ENCODE measurements at regions not wholly inside any gene's neighbourhood (a gene's known extent, or its start where the extent isn't known, plus 50 kb on each side); places are given as distances from the start of the nearest gene placed in this dataset.

DNA sequence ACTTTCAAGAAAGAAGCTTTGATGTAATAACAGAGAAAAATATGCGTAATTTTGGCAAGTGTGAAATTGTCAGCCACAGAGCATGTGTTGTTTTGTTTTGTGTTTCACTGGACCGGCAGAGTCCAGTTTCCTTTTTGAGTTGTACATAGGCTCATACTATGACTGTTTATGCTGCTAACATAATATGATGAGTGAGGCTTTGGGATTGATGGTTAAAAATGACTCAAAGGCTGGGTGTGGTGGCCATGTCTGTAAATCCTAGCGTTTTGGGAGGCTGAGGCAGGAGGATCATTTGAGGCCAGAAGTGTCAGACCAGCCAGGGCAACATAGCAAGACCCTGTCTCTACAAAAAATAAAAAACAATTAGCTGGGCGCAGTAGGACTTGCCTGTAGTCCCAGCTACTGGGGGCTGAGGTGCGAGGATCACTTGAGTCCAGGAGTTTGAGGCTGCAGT lies 487.9 kb downstream of the PCNX1 start:
- Histone ChIP-seq H3K9ac (ENCODE audit: low read depth, low read length, poor library complexity, severe bottlenecking) (no peak overlapping the region), H3K27me3 (ENCODE audit: insufficient read depth, low read length, poor library complexity, severe bottlenecking) (no peaks in the 10 kb centered on the region), H3K79me2 (ENCODE audit: insufficient read depth, low read length) (peaks cover 94% of the 10 kb centered on the region), H3K4me2 (ENCODE audit: low read depth, low read length, poor library complexity, severe bottlenecking) (no peak overlapping the region), H2AFZ (ENCODE audit: low read length) (no peak overlapping the region), H3K4me3 (ENCODE audit: low read length, poor library complexity, severe bottlenecking) (no peak overlapping the region), H3K9me2 (replicated peaks; ENCODE audit: low read depth, low read length) (no peaks in the 10 kb centered on the region), H4K20me1 (ENCODE audit: insufficient read depth, low read length, poor library complexity, severe bottlenecking) (peaks cover 32% of the 10 kb centered on the region), H3K9me3 (ENCODE audit: insufficient read depth, low read depth, low read length) (no peaks in the 10 kb centered on the region), H3K4me1 (ENCODE audit: insufficient read depth, low read length, poor library complexity, severe bottlenecking) (peaks cover 25% of the 10 kb centered on the region), H3K36me3 (ENCODE audit: insufficient read depth, low read length) (no peaks in the 10 kb centered on the region), H3F3A (ENCODE audit: low read depth) (no peaks in the 10 kb centered on the region)
- no peak for TF ChIP-seq EZH2phosphoT487 (IDR thresholded peaks at IDR 0.05; ENCODE audit: borderline replicate concordance)
- TF ChIP-seq, protein P1, sequence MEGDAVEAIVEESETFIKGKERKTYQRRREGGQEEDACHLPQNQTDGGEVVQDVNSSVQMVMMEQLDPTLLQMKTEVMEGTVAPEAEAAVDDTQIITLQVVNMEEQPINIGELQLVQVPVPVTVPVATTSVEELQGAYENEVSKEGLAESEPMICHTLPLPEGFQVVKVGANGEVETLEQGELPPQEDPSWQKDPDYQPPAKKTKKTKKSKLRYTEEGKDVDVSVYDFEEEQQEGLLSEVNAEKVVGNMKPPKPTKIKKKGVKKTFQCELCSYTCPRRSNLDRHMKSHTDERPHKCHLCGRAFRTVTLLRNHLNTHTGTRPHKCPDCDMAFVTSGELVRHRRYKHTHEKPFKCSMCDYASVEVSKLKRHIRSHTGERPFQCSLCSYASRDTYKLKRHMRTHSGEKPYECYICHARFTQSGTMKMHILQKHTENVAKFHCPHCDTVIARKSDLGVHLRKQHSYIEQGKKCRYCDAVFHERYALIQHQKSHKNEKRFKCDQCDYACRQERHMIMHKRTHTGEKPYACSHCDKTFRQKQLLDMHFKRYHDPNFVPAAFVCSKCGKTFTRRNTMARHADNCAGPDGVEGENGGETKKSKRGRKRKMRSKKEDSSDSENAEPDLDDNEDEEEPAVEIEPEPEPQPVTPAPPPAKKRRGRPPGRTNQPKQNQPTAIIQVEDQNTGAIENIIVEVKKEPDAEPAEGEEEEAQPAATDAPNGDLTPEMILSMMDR (conservative IDR thresholded peaks at IDR 0.05; ENCODE audit: low read length): no peak

DNA sequence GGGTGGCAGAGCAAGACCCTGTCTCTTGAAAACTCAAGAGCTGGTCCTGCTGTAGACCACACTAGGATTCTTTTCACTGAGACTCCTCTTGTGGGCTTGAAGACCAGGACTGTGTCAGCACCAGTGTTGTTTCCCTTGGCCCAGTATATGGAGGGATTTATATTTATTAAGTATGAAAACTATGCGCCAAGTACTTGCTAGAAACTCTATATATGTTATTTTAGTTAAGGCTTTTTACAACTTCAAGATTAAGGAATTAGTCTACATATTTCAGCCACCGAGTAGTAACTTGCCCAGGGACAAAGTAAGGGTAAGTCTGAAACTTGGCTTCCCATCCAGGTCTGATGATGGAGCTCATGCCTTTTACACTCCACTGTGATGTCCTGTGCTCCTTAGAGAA lies 488.4 kb downstream of the PCNX1 start:
- H3K9me2 ChIP-seq (replicated peaks; ENCODE audit: low read depth, low read length): no peaks in the 10 kb centered on the region
- H2AFZ ChIP-seq (ENCODE audit: low read length): no peak overlapping the region
- H3K4me1 ChIP-seq (ENCODE audit: insufficient read depth, low read length, poor library complexity, severe bottlenecking): peaks cover 24% of the 10 kb centered on the region
- no peak overlapping the region for H3K4me3 ChIP-seq (ENCODE audit: low read length, poor library complexity, severe bottlenecking)
- H3K79me2 ChIP-seq (ENCODE audit: insufficient read depth, low read length): peaks cover 92% of the 10 kb centered on the region
- TF ChIP-seq, protein P1 (conservative IDR thresholded peaks at IDR 0.05; ENCODE audit: low read length): no peak
- TF ChIP-seq EZH2phosphoT487 (IDR thresholded peaks at IDR 0.05; ENCODE audit: borderline replicate concordance): no peak
- no peaks in the 10 kb centered on the region for H3K9me3 ChIP-seq (ENCODE audit: insufficient read depth, low read depth, low read length)
- H3K36me3 ChIP-seq (ENCODE audit: insufficient read depth, low read length): no peaks in the 10 kb centered on the region
- no peaks in the 10 kb centered on the region for H3F3A ChIP-seq (ENCODE audit: low read depth)
- H3K4me2 ChIP-seq (ENCODE audit: low read depth, low read length, poor library complexity, severe bottlenecking): no peak overlapping the region
- H3K9ac ChIP-seq (ENCODE audit: low read depth, low read length, poor library complexity, severe bottlenecking): no peak overlapping the region
- H3K27me3 ChIP-seq (ENCODE audit: insufficient read depth, low read length, poor library complexity, severe bottlenecking): no peaks in the 10 kb centered on the region
- H4K20me1 ChIP-seq (ENCODE audit: insufficient read depth, low read length, poor library complexity, severe bottlenecking): peaks cover 27% of the 10 kb centered on the region

DNA sequence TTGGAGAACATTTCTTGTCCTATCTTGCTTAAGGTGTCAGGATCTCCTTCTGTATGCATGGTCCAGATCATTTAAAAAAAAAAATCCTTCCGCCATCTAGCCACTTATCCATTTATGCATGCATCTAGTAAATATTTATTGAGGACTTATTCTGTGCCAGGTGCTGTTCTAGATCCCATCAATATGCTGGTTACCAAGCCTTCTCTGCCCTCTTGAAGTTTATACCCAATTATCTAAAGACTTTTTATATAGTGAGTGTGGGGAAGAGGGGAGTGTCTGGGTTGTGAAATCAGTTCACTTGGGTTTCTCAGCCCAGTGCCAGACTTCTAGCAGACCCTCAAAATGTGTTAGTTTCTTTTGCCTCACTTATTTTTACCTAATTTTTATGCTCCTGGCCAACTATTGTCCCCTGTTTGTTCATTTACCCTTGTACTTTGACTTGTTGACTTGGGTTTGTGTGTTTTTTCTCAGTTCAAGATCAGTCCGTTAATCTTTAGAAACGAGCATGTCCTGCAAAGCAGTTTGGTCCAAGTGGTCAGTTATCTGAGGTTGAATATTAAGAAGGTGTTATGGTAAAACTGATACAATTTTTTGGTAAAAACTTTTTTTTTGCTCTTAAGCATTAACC lies 488.9 kb downstream of the PCNX1 start:
- H4K20me1 ChIP-seq (ENCODE audit: insufficient read depth, low read length, poor library complexity, severe bottlenecking): peaks cover 26% of the 10 kb centered on the region
- H3K9me2 ChIP-seq (replicated peaks; ENCODE audit: low read depth, low read length): no peaks in the 10 kb centered on the region
- H3K79me2 ChIP-seq (ENCODE audit: insufficient read depth, low read length): peaks cover 93% of the 10 kb centered on the region
- H3K27me3 ChIP-seq (ENCODE audit: insufficient read depth, low read length, poor library complexity, severe bottlenecking): no peaks in the 10 kb centered on the region
- H3K4me2 ChIP-seq (ENCODE audit: low read depth, low read length, poor library complexity, severe bottlenecking): no peak overlapping the region
- H3K9me3 ChIP-seq (ENCODE audit: insufficient read depth, low read depth, low read length): no peaks in the 10 kb centered on the region
- H3K36me3 ChIP-seq (ENCODE audit: insufficient read depth, low read length): no peaks in the 10 kb centered on the region
- H3K4me3 ChIP-seq (ENCODE audit: low read length, poor library complexity, severe bottlenecking): no peak overlapping the region
- H3F3A ChIP-seq (ENCODE audit: low read depth): no peaks in the 10 kb centered on the region
- no peak for TF ChIP-seq EZH2phosphoT487 (IDR thresholded peaks at IDR 0.05; ENCODE audit: borderline replicate concordance)
- TF ChIP-seq, protein P1 (conservative IDR thresholded peaks at IDR 0.05; ENCODE audit: low read length): no peak
- H3K9ac ChIP-seq (ENCODE audit: low read depth, low read length, poor library complexity, severe bottlenecking): no peak overlapping the region
- peaks cover 29% of the 10 kb centered on the region for H3K4me1 ChIP-seq (ENCODE audit: insufficient read depth, low read length, poor library complexity, severe bottlenecking)
- no peak overlapping the region for H2AFZ ChIP-seq (ENCODE audit: low read length)

Data from Loucy (cell line).